NCI-H748 (cell line): ENCODE measurements at regions not wholly inside any gene's neighbourhood (a gene's known extent, or its start where the extent isn't known, plus 50 kb on each side); places are given as distances from the start of the nearest gene placed in this dataset.
"Not testable (repeated sequence)": the region's sequence is repeated elsewhere in the genome, so short reads cannot be mapped to it uniquely, and the experiment has no call there.

Experiments
- DNase-seq: peaks from one replicate; lab custom pipeline; 2025; ENCODE audit not compliant: unreplicated experiment; lab: John Stamatoyannopoulos, UW

DNA sequence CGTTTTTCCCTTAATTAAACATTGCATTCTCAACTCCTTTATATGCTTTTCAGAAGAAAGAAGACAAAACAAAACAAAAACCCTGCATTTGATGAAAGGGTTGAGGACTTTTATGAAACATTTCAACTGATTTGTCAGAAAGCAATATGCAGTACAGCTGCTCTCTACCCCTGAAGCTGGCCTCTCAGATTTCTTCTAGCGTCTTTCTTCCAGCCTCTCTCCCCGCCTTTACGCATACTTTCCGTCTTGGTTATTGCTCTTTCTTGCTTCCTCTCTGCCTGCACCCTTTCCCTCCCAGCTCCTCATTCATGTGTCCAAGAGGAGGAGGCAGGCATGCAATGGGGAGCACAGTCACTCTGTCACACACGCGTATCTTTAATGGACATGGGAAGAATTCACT lies 91.0 kb upstream of the COL1A2 start:
- DNase-seq = no peak

DNA sequence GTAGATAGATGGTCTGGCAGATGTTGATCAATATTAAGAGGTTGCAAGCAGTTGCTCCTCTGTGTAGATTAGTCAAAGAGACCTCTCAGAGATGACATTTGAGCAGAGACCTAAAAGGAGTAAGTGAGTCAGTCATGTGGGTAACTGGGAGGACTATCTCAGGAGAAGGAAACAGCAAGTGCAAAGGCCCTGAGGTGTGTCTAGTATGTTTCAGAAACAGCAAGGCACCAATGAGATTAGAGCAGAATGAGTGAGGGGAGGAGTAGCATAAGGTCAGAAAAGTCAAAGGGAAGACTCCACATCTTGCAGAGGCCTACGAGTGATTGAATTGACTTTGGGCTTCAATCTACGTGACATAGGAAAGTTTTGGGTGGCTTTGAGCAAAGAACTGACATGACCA lies 89.8 kb upstream of the COL1A2 start:
- no peak for DNase-seq

DNA sequence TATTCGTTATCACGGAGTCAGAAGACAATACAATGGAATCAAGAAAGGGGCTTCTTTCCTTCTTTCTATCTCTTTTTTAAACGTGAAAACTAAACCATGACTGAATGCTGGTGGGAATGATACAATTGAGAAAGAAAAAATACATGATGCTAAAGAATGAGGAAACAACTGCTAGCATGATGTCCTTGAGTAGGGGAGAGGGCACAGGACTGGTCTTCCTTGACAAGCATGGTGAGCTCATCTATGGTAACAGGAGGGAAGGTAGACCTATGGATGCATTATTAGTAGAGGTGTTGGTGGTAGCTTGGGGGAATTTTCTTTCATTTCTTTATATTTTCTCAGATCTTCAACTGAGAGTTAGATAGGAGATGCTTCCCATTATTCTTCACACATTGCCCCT lies 88.9 kb upstream of the COL1A2 start:
- DNase-seq = no peak

DNA sequence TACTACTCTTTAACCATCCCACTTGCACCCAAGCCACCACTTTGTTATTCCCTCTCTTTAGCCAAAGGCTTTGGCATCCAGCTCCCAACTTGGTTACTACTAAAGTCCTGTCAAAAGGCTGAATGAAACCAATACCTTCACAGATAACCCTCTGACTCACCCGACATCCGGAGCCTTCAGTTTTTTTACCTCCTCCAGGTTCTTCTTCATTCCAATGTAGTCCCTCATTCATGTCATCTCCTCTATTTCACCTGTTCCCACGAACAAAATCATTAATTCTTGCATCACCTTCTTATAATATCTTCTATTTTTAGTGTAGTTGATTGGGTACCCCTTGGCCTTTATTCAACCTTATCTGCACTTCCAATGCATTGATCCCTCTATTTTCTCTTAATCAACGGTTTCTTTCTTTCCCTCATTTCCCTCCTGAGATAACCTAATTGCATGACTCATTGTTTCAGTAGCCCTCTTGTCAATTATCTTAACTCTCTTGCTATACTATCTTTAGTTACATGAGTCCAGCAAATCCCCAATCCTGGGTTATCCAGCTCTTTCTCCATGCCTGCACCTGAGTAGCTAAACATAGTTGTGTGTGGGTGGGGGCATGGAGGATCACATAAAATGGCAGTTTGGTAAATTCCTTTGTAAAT lies 87.2 kb upstream of the COL1A2 start:
- no peak for DNase-seq

DNA sequence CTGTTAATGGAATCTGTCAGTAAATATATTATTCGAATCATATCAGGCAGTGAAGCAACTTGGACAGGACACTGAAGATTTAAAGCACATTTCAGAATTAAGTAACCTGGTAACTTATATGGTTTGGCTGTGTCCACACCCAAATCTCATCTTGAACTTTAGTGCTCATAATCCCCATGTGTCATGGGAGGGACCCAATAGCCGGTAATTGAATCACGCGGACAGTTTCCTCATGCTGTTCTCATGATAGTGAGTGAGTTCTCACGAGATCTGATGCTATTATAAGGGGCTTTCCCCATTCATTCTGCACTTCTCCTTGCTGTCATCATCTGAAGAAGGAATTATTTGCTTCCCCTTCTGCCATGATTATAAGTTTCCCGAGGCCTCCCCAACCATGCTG lies 83.2 kb upstream of the COL1A2 start:
- no peak for DNase-seq

DNA sequence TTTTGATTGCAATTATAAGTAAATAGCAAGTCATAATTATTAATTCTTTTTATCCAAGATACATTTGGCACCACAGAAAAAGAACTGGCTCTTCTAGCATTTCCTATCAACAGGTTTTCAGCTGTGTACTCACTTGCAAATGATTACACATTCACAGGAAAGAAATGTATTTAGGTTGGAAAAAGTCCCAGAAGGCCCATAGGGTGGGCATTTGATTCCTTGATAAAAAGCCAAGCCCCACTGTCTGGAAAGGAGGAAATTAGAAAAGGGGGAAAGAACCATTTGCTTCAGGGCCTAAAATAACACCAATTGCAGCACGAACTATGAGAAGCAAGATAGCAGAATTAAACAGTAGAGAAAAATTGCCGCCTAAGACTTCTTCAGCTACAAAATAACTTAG lies 80.8 kb upstream of the COL1A2 start:
- DNase-seq = no peak

DNA sequence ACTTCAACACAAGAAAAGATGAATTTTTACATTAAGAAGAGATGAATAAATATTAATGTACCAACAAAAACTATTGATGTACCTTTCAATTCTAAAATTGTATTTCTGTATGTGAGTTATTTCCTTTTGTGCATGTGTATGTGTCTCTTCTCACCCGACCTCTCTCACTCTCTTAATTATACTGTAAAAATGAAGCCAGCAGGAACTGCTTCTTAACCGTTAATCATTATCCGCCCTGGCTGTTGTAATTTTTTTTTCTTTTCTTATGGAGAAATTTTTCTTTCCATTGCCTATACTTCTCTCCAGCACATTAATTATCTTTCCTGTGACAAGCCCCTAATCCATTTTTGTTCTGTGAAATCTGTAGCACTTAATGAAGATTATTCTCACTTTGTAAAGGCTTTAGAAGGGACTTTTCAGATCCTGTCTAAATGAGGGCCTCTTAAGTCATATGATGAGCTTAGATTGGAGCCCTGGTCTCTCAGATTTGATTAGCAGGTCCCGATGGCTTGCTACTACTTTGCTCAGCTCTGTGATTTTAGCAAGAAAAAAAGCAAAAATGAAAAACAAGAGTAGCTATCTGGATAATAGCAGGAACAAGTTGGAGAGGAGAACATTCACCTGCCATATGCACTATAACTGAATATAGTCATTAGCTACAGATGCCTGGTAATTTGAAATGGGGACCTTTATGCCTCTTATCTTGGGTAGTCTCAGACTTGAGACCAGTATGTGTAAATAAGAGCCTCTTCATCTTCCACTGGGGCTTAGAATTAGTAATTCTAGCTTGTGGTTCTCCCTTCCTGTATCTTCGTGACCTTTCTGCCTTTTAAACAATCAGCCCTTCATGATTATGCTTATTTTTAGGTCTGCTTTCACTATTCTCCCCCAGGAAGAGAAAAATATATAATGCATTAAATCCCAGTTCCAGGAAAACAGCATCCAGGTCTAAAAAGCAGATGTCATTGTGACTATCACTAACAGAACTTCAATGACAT lies 80.0 kb upstream of the COL1A2 start:
- DNase-seq = no peak

DNA sequence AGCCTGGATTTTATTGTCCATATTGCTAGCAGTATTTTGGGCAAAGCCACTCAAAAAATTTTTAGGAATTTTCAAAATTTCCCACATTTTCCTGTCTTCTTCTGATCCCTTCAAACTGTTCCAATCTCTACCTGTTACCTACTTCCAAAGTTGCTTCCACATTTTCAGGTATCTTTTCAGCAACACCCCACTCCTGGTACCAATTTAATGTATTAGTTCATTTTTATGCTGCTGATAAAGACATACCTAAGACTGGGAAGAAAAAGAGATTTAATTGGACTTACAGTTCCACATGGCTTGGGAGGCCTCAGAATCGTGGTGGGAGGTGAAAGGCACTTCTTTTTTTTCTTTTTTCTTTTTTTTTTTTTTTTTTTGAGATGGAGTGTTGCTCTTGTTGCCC lies 73.6 kb upstream of the COL1A2 start:
- DNase-seq = not testable (repeated sequence)

DNA sequence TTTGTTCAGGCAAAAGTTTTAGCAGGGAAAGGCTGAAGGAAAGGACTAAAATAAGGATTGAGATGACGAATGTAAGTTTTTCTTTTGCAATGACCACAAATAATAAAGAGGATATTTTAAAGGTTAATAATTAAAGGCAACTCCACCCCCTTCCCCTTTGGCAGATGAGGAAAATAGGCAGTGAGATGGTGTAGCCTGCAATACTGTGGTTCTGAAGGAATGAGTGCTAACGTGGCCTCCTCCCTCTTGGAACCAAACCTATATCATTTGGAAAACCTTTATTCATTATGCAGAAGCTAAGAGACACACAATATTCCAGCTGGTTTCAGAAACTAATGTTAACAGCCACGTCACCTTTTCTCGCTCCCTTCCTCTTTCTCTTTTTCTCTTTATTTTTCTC lies 70.9 kb upstream of the COL1A2 start:
- no peak for DNase-seq

DNA sequence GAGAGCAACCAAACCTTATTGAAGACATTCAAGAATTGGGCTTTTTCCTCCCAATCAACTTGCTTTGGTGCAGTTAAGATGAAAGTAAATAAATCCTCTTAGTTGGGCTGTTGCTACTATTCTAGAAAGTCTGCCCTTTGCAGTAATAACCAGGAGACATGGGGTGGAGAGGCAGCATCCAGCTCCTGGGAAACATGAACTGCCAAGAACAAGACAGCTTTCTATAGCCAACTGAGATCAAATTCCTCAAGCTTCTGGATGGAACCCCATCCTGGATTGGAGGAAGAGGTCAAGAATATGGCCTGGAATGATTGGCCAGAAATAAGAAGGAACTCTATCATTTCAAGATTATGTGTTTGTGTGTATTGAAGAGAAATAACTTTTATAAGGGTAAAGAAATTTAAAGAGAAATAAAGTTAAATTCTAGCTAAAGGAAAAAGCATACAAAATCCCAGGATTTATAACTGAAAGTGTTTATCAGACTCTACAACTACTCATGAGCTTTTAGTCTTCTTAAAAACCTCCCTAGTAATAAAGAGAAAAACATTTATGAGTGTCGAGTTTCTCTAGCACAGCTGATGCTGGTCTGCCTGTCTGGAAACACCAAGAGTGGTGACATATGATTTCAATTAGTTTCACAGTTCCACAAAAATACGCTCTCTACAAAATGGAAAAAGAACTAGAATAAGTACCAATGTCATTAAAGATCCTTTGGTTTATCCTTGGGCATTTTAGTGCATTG lies 70.1 kb upstream of the COL1A2 start:
- DNase-seq = no peak

DNA sequence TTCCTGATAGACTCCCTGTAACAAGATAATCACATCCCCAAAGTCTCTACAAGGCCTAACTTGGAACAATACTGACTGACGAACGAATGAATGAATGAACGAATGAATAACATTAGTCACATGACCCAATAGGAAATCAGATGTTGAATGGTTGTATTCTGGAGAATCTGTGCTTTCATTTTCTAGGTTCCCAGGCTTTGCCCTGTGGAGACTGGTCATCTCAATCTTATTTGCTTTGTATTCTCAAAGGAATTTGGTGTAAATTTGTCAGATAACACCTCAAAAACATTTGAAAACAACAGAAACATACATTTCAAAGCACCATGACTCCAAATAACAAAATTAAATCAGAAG lies 69.6 kb upstream of the COL1A2 start:
- DNase-seq = no peak

DNA sequence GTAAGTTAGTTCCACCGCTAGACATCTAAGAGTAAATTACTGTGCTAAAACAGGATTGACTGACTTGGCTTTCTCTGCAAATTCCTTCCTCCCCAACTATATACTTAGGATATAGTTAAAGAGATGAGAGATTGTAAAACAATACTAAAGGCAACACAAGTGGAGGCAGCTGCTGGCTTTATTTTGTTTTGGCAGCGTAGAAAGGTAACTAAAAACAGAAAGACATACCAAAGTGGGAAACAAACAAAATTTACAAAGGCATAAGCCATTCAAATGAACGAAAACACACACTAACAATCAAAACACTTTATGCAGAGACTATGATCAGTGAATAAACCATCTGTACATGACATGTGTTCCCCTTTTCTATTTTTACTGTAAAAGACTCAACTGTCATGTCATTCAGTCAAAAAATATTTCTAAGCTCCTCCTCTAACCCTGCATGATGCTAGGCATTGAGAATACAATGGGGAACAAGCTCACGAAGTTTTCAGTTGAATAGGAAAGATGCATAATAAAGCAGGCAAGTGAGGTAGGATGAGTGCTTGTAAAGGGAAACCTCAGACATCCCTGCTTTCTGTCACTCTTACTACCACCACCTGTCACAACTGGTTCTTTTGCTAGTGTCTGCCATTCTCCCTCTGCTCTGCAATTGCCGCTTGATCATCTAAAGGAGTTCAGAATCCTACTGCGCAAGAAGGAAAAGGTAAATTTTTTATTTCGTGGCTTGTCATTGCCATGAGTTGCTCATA lies 64.2 kb upstream of the COL1A2 start:
- no peak for DNase-seq

DNA sequence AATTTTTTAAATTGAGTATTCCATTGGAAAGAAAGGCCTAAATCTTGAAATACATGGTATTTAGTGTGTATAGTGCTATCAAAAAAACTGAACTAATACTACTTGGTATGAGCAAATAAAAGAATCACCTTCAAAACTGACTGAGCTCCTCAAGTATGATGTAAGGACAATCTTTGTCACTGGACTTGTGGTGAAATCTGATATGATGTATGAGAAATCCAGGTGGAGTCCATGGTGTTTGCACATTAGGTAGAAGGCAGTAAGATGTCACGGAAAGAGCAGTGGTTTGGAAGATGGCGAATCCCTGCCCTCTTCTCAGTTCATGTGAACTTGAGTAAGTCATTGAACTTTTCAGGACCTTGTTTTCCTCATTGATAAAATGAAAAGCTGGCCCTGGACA lies 62.1 kb upstream of the COL1A2 start:
- DNase-seq = no peak

DNA sequence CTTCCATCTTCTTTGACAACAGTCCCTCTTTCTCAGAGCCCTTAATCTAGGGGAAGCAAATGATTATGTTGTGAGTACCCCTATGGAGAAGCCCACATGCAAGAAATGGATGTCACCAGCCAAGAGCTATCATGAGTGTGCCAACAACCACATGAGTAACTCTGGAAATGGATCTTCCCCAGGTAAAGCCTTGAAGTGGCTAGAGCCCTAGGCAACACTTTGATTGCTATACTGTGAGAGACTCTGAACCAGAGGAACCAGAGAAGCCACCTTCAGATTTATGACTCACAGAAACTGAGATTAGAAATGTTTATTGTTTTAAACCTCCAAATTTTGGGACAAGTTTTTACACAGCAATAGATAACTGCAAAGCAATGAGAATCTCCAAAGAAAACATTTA lies 60.9 kb upstream of the COL1A2 start:
- DNase-seq = no peak

DNA sequence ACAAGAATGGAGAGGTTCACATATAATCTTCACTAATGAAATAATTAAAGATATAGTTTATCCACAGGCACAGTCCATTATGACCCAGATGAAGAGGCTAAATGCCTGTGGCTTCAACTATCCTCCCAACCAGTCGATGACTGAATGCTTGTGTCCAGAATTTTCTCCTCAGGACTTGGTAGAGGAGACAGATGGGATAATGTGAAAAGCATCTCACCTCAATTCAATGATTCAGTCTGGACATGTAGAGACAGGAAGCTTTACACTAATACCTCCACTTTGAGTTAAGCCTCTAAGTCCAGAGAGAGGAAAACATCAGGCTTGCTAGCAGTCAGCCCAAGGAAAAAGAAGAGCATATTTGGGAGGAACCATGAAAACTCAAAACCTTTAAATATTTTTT lies 59.1 kb upstream of the COL1A2 start:
- no peak for DNase-seq

DNA sequence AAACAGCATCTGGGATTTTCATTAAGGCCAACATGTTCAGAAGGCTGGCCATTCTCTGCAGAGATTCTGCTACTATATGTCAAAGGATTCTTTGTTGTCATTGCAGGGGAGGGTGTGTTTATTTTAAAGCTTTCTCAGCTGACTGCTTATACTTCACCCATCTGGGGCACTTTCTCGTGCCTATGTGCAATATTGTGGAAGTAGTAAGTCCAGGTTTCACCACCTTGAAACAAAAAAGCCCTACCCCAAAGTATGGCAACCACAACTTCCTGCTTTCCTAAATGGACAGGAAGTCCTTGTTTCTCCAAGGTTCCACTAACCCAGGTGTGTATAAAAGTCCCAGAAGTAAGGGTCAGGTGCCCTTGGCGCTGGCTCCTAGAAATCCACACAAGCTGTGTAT lies 58.7 kb upstream of the COL1A2 start:
- DNase-seq = no peak

DNA sequence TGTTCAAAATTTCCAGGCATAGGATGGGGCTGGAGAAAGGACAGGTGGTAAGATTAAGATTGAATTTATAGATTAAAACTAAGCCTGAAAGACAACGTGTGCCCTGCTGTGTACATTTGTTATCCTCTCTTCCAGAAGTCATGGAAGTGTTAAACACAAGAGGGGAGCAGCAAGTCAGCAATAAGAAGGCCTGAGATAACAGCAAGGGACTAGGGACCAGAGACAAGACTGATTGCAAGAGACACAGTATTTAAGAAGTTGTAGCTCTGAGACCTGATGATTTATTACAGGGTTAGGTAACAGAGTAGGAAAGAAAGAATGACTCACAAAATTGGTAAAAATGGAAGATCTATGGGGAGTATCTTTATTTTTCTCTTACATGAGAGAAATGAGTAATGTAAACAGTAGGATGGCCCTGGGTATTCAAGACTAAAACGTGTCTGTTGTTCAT lies 55.7 kb upstream of the COL1A2 start:
- DNase-seq = no peak

DNA sequence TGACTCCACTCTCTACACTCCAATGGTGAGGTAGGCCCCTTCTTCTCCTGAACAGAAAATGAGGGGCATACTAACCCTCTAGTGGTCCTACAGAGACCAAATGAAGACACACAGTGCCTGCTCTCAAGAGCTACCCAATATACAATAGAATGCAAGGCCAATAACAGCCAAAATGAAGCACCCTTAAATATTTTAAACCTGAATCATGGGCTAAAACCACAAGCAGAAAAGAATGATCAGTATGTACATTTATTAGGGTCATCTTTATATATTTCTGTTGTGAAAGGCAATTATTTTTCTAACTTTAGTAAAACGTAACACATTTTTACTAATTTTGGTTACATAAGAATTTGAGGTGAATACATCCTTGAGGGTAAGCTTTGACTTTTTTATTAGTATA lies 49.9 kb upstream of the COL1A2 start:
- DNase-seq = no peak
